Stimulated activated memory B cell treated with anti-CD40 and anti-IgM and Interleukin-4, amounts not matched to agents 10 μg/mL and 1 μg/mL and 100 μg/mL, for 72 hours (primary cell): ENCODE measurements at regions not wholly inside any gene's neighbourhood (a gene's known extent, or its start where the extent isn't known, plus 50 kb on each side); places are given as distances from the start of the nearest gene placed in this dataset.

Experiments
- ATAC-seq: fragments of 150-1000 bp; cut with Tn5 transposase; 2 replicates; pipeline ENCODE4 v1.10.0; 2021
- H3K27ac Mint-ChIP-seq: one replicate; pipeline ENCODE4 v1.8.0; 2022; ENCODE audit warnings: mild to moderate bottlenecking, mixed read lengths
- H3K27me3 Mint-ChIP-seq: one replicate; pipeline ENCODE4 v1.8.0; 2022; ENCODE audit warnings: mixed read lengths
- H3K36me3 Mint-ChIP-seq: one replicate; pipeline ENCODE4 v1.8.0; 2022; ENCODE audit warnings: mixed read lengths
- H3K4me1 Mint-ChIP-seq: one replicate; pipeline ENCODE4 v1.8.0; 2022; ENCODE audit warnings: mixed read lengths
- H3K4me3 Mint-ChIP-seq: one replicate; pipeline ENCODE4 v1.8.0; 2022; ENCODE audit warnings: mild to moderate bottlenecking, moderate library complexity, mixed read lengths
- H3K9me3 Mint-ChIP-seq: one replicate; pipeline ENCODE4 v1.8.0; 2022; ENCODE audit warnings: mixed read lengths

- Mint-ChIP-seq H3K36me3 (no peaks in the 10 kb centered on the region), H3K27me3 (no peaks in the 10 kb centered on the region), H3K27ac (no peak overlapping the region), H3K4me3 (no peak overlapping the region), H3K9me3 (no peaks in the 10 kb centered on the region), H3K4me1 (no peaks in the 10 kb centered on the region)
- no peak for ATAC-seq
Measured at GRCh38 chr6:1257778-1258177, 54.1 kb upstream of the FOXQ1 start.

GRCh38 chr6:1256435-1257008 lies 55.4 kb upstream of the FOXQ1 start:
- Mint-ChIP-seq H3K9me3 (no peaks in the 10 kb centered on the region), H3K27ac (no peak overlapping the region), H3K36me3 (no peaks in the 10 kb centered on the region), H3K4me3 (no peak overlapping the region), H3K27me3 (no peaks in the 10 kb centered on the region), H3K4me1 (no peaks in the 10 kb centered on the region)
- no peak for ATAC-seq

GRCh38 chr6:1255636-1256365 lies 56.1 kb upstream of the FOXQ1 start:
- no peak for ATAC-seq
- no peaks in the 10 kb centered on the region for H3K27me3 Mint-ChIP-seq
- no peaks in the 10 kb centered on the region for H3K36me3 Mint-ChIP-seq
- H3K4me1 Mint-ChIP-seq: no peaks in the 10 kb centered on the region
- no peak overlapping the region for H3K27ac Mint-ChIP-seq
- H3K4me3 Mint-ChIP-seq: no peak overlapping the region
- no peaks in the 10 kb centered on the region for H3K9me3 Mint-ChIP-seq

GRCh38 chr6:1254326-1254725 lies 57.6 kb upstream of the FOXQ1 start:
- no peak overlapping the region for H3K27ac Mint-ChIP-seq
- H3K4me1 Mint-ChIP-seq: no peaks in the 10 kb centered on the region
- ATAC-seq: no peak
- H3K9me3 Mint-ChIP-seq: no peaks in the 10 kb centered on the region
- H3K36me3 Mint-ChIP-seq: no peaks in the 10 kb centered on the region
- H3K27me3 Mint-ChIP-seq: no peaks in the 10 kb centered on the region
- H3K4me3 Mint-ChIP-seq: no peak overlapping the region

- peaks cover 2% of the 10 kb centered on the region for H3K9me3 Mint-ChIP-seq
- H3K27me3 Mint-ChIP-seq: no peaks in the 10 kb centered on the region
- no peak overlapping the region for H3K27ac Mint-ChIP-seq
- no peak overlapping the region for H3K4me3 Mint-ChIP-seq
- H3K36me3 Mint-ChIP-seq: no peaks in the 10 kb centered on the region
- no peaks in the 10 kb centered on the region for H3K4me1 Mint-ChIP-seq
- ATAC-seq: no peak
Measured at GRCh38 chr6:1253816-1254215, 58.1 kb upstream of the FOXQ1 start.

GRCh38 chr6:1251198-1252155 lies 60.4 kb upstream of the FOXQ1 start:
- Mint-ChIP-seq H3K36me3 (no peaks in the 10 kb centered on the region), H3K27ac (no peak overlapping the region), H3K4me1 (no peaks in the 10 kb centered on the region), H3K27me3 (no peaks in the 10 kb centered on the region), H3K4me3 (no peak overlapping the region), H3K9me3 (peaks cover 2% of the 10 kb centered on the region)
- ATAC-seq: no peak

- H3K36me3 Mint-ChIP-seq: no peaks in the 10 kb centered on the region
- no peaks in the 10 kb centered on the region for H3K4me1 Mint-ChIP-seq
- H3K9me3 Mint-ChIP-seq: peaks cover 2% of the 10 kb centered on the region
- no peaks in the 10 kb centered on the region for H3K27me3 Mint-ChIP-seq
- H3K27ac Mint-ChIP-seq: no peak overlapping the region
- no peak overlapping the region for H3K4me3 Mint-ChIP-seq
- no peak for ATAC-seq
Measured at GRCh38 chr6:1250489-1251197, 61.3 kb upstream of the FOXQ1 start.

GRCh38 chr6:1247894-1248293 lies 64.0 kb upstream of the FOXQ1 start:
- Mint-ChIP-seq H3K27ac (no peak overlapping the region), H3K27me3 (no peaks in the 10 kb centered on the region), H3K9me3 (peaks cover 2% of the 10 kb centered on the region), H3K36me3 (no peaks in the 10 kb centered on the region), H3K4me1 (no peaks in the 10 kb centered on the region), H3K4me3 (no peak overlapping the region)
- ATAC-seq: no peak

- Mint-ChIP-seq H3K9me3 (peaks cover 2% of the 10 kb centered on the region), H3K27ac (no peak overlapping the region), H3K4me1 (no peaks in the 10 kb centered on the region), H3K4me3 (no peak overlapping the region), H3K36me3 (no peaks in the 10 kb centered on the region), H3K27me3 (no peaks in the 10 kb centered on the region)
- ATAC-seq: no peak
Measured at GRCh38 chr6:1247056-1247455, 64.8 kb upstream of the FOXQ1 start.

GRCh38 chr6:1244941-1245340 lies 67.0 kb upstream of the FOXQ1 start:
- Mint-ChIP-seq H3K27ac (no peak overlapping the region), H3K4me3 (no peak overlapping the region), H3K4me1 (no peaks in the 10 kb centered on the region), H3K27me3 (no peaks in the 10 kb centered on the region), H3K9me3 (peaks cover 2% of the 10 kb centered on the region), H3K36me3 (no peaks in the 10 kb centered on the region)
- no peak for ATAC-seq

GRCh38 chr6:1244278-1244677 lies 67.6 kb upstream of the FOXQ1 start:
- H3K27ac Mint-ChIP-seq: no peak overlapping the region
- H3K4me1 Mint-ChIP-seq: no peaks in the 10 kb centered on the region
- ATAC-seq: no peak
- no peaks in the 10 kb centered on the region for H3K36me3 Mint-ChIP-seq
- peaks cover 2% of the 10 kb centered on the region for H3K9me3 Mint-ChIP-seq
- H3K4me3 Mint-ChIP-seq: no peak overlapping the region
- no peaks in the 10 kb centered on the region for H3K27me3 Mint-ChIP-seq

GRCh38 chr6:1242446-1242845 lies 69.5 kb upstream of the FOXQ1 start:
- H3K4me1 Mint-ChIP-seq: no peaks in the 10 kb centered on the region
- H3K27me3 Mint-ChIP-seq: peaks cover 17% of the 10 kb centered on the region
- H3K27ac Mint-ChIP-seq: no peak overlapping the region
- no peaks in the 10 kb centered on the region for H3K36me3 Mint-ChIP-seq
- no peak overlapping the region for H3K4me3 Mint-ChIP-seq
- no peak for ATAC-seq
- no peaks in the 10 kb centered on the region for H3K9me3 Mint-ChIP-seq

- no peak for ATAC-seq
- H3K27ac Mint-ChIP-seq: no peak overlapping the region
- H3K4me1 Mint-ChIP-seq: no peaks in the 10 kb centered on the region
- no peaks in the 10 kb centered on the region for H3K36me3 Mint-ChIP-seq
- H3K4me3 Mint-ChIP-seq: no peak overlapping the region
- H3K9me3 Mint-ChIP-seq: no peaks in the 10 kb centered on the region
- peaks cover 18% of the 10 kb centered on the region for H3K27me3 Mint-ChIP-seq
Measured at GRCh38 chr6:1242021-1242420, 69.9 kb upstream of the FOXQ1 start.

- Mint-ChIP-seq H3K27me3 (peaks cover 18% of the 10 kb centered on the region), H3K27ac (no peak overlapping the region), H3K4me3 (no peak overlapping the region), H3K36me3 (no peaks in the 10 kb centered on the region), H3K4me1 (no peaks in the 10 kb centered on the region), H3K9me3 (no peaks in the 10 kb centered on the region)
- no peak for ATAC-seq
Measured at GRCh38 chr6:1240766-1241318, 71.1 kb upstream of the FOXQ1 start.

GRCh38 chr6:1239805-1240204 lies 72.1 kb upstream of the FOXQ1 start:
- H3K4me1 Mint-ChIP-seq: no peaks in the 10 kb centered on the region
- ATAC-seq: no peak
- H3K9me3 Mint-ChIP-seq: no peaks in the 10 kb centered on the region
- H3K4me3 Mint-ChIP-seq: no peak overlapping the region
- no peak overlapping the region for H3K27ac Mint-ChIP-seq
- H3K36me3 Mint-ChIP-seq: no peaks in the 10 kb centered on the region
- peaks cover 18% of the 10 kb centered on the region for H3K27me3 Mint-ChIP-seq
